GM18520 (cell line): ENCODE measurements at regions not wholly inside any gene's neighbourhood (a gene's known extent, or its start where the extent isn't known, plus 50 kb on each side); places are given as distances from the start of the nearest gene placed in this dataset.

Experiments used
- ATAC-seq: cut with Tn5 transposase; IDR thresholded peaks from one replicate; pipeline ENCODE4 v1.9.1; 2021; ENCODE audit not compliant: unreplicated experiment

DNA sequence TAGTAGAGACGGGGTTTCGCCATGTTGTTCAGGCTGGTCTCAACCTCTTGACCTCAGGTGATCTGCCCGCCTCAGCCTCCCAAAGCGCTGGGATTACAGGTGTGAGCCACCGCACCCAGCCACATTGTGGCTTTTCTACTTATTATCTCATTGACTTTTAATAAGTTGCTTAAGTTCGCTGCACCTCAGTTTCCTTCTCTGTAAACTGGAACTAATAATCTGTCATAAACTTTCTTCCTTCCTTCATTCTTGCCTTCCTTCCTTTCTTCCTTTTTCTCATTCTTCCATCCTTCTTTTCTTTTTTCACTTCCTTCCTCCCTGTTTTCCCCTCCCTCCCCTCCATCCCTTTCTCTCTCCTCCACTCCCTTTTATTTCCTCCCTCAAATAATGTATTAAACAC lies 192.2 kb downstream of the MAF start:
- no peak for ATAC-seq

DNA sequence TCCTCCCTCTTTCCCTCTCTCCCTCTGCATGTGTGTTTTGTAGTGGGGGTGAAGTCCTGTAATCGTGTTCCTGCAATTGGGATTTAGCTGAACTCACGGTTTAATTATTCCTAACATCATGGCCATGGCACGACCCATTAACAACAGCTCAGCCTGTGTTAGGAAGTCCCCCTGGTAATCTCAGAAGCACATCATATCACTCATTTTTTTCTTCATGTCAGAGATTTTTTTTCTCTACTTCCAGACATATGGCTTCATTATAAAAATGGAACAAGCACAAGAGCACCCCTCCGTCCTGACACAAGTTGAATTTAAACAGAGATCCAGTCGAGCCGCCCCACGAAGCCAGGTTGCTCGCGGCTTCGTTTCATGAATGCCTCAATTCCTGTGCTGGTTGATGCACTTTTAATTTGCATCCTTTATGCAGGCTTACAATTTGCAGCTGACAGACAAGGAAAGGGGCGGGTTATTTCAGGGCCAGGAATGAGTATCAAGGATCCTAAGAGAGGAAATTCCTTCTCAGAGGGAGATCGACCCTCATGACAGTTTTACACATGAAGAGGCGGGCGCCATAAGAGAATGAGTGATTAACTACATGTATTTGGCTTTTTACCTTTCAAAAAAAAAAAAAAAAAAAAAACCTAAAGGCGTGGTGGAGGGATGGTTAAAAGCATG lies 192.9 kb downstream of the MAF start:
- no peak for ATAC-seq

DNA sequence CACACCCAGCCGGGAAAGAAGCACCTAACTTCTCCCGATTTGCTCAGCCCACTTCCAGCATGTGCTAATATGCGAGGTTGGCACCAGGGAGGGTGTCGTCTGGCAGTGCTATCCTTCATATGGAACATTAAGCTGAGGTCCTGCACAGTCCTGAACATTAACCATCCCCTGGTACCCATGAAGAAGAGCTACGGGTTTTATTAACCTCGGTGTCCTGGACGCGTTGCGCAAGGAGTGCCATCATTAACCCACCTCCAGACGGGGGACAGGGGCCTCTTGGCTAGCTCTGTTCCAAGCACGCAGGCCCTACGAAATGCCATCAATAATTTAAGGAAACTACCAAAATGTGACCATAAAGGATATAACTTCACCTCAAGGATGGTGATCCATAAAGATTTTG lies 193.5 kb downstream of the MAF start:
- no peak for ATAC-seq

DNA sequence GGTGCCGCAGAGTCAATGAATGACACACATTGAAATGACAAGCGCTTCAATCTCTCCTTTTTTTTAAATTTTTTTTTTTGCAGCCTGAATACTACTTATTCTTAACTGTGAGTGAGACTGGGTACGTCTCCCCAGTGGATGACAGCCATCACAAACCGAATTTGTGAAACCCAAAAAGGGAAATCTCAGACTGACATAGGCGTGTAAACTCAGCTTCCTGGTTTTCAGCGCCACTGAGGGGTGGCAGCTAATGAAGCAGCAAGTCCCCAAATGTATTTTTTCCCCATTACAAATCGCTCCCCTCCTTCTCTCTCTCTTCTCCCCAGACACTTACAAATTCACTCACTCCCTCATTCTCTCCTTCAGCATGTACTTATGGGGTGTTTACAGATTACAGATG lies 196.0 kb downstream of the MAF start:
- ATAC-seq, result no peak

DNA sequence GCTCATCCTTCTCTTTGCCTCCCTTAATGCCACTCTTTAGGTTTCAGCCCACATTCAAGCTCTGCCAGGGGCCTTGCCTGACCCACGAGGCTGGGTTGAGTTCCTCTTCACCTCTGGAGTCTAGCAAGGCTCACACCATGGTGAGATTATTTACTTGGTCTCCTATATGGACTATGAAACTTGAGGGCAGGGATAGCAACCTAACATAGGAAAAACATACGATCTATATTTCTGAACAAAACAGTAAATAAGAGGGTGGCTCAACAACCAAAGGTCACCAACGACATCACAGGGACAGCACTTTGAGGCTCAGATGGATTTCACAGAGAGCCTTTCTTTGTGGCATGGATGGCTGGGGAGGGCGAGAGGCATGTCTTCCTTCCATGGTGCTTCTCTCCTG lies 197.0 kb downstream of the MAF start:
- no peak for ATAC-seq

DNA sequence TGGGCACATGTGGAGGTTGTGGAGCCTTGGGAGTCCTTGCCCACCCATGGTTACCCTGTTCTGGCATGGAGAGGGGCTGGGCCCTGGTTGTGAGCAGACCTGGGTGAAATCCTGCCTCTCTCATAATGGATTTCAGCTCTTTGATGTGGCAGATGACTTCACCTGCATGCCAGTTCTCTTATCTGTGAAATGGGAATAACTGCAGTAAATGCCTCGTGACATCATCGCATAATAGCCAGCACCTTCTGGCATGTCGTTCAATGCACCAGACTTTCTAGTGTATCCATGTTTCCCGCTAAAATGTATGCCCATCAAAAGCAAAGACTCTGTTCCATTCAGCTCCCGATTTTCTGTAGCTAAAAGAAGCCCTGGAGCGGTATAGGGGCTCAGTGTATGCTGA lies 197.6 kb downstream of the MAF start:
- ATAC-seq, result no peak

DNA sequence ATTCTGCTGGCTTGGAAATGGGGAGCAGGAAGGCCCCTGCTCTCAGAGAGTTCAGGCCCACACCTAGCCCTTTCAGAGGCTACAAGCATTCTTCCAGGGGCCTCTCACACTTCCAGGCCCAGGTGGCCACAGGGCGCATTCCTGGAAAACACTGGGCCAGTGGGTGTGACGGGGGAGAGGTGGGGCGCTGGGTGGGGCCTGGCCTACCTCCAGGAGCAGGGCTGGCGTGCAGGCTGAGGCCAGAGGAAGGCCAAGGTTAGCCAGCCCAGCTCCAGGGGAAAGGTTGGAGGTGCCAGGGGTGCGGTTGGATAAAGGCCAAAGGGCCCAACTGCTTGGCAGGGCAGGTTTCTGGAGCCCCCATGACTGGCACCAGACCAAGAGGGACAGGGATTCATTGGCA lies 198.2 kb downstream of the MAF start:
- ATAC-seq, result no peak

DNA sequence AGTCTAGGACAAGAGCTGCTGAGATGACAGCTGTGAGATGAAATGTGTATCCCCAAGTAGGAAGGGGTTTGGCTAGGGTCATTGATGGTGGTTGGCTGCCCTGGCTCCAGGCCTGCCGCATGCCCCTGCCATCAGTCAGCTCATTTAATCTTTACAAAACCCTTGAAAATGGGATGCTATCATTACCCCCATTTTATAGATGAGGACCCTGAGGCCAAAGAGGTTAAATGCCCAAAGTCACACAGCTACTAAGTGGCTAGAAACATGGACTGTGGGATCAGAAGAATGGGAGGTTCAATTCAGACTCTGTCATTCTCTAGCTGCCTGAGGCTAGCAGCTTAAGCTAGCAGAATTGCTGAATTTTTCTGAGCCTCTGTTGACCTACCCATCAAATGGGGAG lies 198.8 kb downstream of the MAF start:
- ATAC-seq, result no peak

DNA sequence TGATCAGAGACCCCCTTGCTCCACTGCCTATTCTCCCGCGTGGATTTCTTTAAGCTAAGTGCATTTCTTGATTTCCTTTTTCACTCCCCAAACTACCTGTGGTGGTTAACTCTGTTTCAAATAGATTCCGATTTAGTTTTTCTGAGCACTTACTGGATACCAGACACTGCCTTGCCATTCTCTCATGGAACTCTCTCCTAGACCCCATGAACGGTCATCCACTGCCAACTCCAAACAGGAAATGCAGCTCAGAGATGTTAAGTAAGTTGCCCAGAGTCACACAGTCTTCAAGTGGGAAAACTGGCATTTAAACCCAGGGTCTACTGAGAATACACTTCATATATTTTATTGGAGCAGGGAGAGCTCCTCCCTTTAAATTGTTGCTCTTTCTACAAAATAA lies 199.4 kb downstream of the MAF start:
- ATAC-seq, result no peak

DNA sequence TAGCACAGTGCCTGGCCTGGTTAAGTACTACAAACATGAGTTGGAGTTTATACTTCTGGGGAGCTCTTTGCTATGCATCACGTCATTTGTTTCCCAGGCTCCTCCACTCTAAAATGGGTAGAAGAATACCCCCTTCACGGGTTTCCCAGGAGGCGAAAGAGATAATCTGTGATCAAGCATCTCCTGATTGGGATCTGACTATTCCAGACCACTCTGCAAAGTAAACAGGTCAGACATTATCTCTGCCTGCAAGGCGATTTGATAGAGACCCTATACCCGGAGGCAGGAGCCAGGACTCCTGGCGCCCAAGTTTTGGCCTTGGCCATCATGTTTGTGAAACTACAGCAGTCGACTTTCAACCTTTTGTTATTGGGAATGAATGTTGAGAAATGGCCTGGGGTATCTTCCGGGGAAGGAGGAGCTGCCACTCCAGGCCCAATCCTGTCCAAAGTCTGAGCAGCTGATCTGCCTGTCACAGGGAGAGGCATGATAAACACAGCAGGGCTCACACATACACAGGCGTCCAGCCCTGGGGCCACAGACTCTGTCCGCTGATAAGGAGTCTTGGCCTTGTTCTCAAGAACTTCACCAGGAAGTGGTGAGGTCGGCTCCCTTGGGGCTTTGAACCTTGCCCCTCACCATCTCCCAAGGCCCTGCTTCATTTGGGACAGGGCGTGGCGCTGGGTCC lies 199.9 kb downstream of the MAF start:
- ATAC-seq, result no peak

DNA sequence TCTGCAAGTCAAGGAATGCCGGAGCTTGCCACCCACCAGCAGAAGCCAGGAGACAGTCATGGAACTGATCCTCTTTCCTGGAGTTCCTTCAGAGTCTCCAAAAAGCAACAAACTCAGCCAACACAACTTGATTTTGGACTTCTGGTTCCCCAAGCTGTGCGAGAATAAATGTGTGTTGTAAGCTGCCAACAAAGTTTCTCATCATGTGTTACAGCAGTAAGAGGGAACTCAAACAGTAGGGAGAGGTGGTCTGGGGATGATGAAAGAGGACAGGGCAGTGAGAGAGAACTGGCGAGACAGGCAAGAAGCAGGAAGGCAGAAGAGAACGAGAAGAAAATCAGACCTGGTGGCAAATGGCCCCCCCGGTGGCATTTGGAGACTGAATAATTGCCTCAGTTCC lies 204.9 kb downstream of the MAF start:
- ATAC-seq, result no peak

DNA sequence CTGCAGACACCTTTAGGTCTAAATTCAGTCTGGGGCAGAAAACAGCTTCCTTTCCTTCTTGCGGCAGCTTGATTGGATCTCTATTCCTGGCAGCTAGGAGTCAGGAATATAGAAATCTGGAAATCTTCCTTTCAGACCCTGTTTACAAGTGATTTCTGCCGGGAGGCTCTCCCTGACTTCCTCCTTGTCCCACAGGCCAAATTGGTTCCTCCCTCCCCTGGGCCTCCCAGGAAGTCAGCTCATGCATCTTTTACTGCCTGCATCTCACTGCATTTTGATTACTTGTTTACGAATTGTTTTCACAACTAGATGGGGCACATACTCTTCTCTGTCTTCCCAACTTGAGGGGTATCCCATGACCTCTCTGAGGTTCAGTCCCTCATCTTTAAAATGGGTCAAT lies 206.3 kb downstream of the MAF start:
- no peak for ATAC-seq

DNA sequence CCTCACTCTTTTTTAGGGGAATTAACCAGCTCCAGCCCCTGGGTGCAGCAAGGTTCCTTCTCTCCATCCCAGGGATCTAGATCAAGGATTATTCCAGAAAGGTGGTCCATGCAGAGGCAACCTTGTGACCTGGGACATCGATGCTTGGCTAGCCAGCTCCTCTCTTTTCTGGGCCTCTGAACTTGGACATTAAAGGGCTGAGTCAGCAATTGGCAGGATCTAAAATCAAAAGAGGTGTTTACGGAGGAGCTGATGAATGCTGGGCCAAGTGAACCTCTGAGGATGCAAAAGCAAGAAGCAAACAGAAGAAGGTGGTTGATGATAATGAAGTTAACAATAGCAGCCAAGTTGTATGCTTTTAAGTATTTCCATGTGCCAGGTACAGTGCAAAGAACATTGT lies 207.0 kb downstream of the MAF start:
- ATAC-seq, result no peak

DNA sequence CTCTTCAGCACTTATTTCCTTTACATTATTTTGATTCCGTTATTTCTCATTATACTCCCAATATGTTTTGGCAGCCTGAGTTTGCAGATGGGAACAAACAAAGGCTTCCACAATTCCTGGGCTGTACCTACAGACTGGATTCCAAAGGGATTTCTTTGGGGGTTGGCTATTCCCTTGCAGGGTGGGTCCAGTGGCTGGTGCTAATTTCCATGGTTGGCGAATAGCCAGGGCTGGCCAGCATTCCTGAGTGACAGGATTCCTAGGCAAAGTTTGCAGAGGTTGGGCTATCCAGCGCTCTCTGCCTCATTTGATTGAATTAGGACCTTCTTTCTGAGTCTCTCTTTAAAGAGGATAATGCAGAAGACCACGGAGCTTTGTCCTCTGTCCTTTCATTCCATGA lies 207.4 kb downstream of the MAF start:
- ATAC-seq, result no peak

DNA sequence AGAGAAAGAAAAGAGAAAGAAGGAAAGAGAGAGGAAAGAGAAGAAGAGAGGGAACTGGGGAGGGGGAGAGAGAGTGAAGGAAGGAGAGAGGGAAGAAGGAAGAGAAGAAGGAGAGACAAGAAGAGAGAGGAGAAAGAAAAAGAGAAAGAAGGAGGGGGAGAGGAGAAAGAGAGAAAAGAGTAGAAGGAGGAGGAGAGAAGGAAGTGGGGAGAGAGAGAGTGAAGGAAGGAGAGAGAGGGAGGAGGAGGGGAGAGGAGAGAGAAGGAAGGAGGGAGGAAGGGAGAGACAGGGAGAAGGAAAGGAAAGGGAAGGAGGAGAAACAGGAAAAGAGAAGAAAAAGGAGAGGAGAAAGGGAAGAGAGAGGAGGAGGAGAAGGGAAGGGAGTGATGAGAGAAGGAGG lies 208.5 kb downstream of the MAF start:
- ATAC-seq, result no peak

DNA sequence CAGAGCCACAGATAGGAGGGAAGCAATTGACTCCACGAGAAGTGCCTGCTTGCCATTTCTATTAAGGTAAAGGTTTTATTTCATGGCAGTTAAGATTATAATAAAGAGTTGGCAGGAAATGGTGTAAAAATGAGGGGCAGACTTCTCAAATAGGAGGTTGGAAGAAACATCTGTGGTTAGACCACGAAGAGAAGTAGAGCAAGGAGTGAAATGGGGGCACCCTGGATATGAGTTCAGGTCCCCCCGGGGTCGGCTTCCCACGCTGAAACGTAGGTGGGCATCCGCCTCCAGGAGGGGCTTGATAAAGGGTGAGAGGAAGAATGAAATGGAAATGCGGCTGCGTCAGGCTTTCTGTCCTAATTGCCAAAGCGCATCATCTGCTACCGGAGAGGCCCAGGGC lies 209.1 kb downstream of the MAF start:
- ATAC-seq, result no peak

DNA sequence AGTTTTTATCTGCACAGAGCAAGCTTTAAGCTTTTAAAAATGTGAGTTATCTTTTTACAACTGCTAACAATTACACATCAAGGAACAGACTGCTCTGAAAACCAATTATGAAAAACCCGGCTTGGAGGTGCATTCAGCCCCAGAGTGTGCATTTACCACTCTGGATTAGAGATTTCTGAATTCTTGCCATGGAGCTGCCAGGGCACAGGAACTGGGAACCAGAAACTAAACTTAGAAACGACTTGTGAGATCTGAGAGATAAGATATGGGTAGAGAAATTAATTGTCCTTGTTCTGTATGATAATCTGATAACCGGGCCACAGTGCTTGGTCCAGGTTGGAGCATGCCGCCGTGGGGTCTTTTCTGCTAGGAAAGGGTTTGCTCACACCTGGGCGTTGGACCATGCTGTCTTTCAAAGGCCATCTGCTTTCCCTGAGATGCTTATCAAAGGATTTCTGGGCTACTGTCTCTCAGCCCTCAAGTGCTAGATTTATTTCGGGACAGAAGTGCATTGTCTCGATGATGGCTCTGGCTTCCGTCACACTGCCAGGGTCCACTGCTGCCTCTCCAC lies 210.0 kb downstream of the MAF start:
- ATAC-seq, result no peak

DNA sequence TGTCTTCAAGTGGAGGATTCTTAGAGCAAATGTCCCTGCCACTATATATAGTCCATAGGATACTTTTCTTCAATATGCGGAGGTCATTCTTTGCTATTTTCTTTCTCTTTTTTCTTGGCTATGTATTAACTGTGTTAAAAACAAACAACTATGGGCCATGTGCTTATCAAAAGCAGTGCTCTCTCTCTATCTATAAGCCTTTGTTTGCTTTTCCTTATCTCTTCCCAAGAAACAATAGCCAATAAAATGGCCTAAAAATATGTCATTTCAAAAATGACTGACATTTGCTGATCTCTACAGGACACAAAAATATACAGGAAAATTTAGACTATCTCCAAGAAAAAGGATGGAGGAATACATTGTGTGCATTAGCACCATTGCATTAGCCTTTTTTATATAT lies 212.1 kb downstream of the MAF start:
- ATAC-seq, result no peak

DNA sequence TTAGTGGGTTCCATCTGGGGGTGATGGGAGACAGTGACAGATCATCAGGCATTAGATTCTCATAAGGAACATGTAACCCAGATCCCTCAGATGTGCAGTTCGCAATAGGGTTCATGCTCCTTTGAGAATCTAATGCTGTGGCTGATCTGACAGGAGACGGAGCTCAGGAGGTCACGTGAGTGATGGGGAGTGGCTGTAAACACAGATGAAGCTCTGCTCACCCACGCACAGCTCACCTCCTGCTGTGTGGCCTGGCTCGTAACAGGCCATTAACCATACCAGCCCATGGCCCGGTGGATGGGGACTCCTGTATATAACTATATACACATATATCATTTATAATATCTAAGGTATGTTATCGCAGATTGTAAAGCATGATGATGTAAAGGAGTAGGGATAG lies 214.2 kb downstream of the MAF start:
- ATAC-seq, result no peak

DNA sequence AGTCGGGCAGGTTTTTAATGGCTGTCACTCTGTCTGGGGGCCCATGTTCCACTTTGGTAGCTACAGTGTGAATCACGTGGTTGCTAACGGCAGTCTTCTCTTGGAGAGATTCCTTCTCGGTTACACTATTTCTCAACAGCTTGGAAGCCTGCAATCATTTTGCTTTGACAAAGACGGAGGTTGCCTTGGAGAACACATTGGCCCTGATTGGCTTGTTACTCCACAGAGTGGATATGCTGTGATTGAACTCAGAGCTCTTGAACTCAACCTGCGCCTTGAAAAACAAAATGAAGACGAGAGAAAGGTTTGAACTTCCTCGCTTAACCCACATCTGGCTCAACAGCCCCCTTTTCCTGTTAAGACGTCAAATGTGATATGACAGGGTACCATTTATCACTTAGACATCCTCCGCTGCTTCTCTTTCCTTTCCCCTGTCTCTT lies 218.9 kb downstream of the MAF start:
- ATAC-seq, result no peak

DNA sequence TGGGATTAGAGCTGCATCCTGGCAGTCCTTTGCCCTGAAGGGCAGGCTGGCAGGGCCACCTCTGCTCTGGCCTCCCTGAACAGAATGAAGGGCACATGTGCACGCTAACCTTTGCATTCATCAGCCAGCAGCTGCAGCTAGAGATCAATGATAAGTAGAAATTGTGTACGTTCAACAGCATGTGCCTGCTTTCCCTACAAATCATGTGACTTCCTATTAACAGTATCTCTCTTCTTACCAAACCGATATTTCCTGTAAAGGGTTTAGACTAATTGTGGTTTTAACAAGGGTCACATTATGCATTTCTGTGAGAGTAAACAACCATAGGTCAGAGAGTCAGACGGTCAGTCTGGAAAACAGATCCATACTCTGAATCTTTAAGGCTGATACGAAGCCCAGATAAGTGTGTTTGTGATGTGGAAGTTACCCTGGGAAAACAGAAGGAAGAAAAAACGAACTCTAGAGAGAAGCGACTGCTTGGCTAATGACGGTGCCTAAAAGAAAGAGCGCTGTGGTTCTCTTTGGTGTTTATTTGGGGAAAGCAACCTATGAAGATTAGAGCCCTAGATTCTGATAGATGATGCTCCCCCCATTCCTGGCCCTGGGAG lies 219.4 kb downstream of the MAF start:
- no peak for ATAC-seq

DNA sequence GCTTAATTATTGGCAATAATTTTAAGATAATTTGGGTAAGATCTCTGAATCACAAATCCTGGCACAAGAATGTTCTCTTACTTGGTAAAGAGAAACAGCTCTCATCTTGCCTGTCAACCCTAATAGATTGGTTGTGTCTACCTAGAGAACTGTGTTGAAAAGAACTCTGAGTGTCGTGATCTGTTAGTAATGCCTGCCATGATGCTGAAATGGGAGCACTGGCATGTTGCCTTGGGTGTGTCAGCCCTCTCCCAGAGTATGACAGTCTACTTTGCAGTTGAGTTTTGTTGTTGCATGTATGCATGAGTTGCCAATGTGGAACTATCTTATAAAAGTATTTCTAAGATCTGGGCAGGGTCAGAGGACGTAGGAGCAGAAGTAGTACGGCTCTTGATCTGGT lies 221.4 kb downstream of the MAF start:
- no peak for ATAC-seq
